ENCODE measurements at regions not wholly inside any gene's neighbourhood (a gene's known extent, or its start where the extent isn't known, plus 50 kb on each side); places are given as distances from the start of the nearest gene placed in this dataset.

- no peak for TF ChIP-seq CTCF (IDR thresholded peaks at IDR 0.05)
- no peak for TF ChIP-seq POLR2A (IDR thresholded peaks at IDR 0.05)
Observed at GRCh38 chr18:22286585-22286984, 117.2 kb downstream of the GATA6 start.

Data from tibial nerve (tissue), 3 donors.